H9 (cell line): ENCODE measurements at regions not wholly inside any gene's neighbourhood (a gene's known extent, or its start where the extent isn't known, plus 50 kb on each side); places are given as distances from the start of the nearest gene placed in this dataset.

Experiments used
- DNase-seq: peaks from one replicate; pipeline ENCODE4 v3.0.0-alpha.2; 2017
- H2AFZ ChIP-seq: one replicate; pipeline ENCODE4 v1.6.1; 2013; ENCODE audit warnings: mild to moderate bottlenecking, low read length, control low read depth, moderate library complexity
- H2AK5ac ChIP-seq: 2 replicates; pipeline ENCODE4 v1.6.1; 2013; ENCODE audit warnings: low read length, control low read depth, mixed read lengths; ENCODE audit not compliant: insufficient read length
- H2BK120ac ChIP-seq: one replicate; pipeline ENCODE4 v1.6.1; 2013; ENCODE audit warnings: low read depth, mild to moderate bottlenecking, low read length, control low read depth, inconsistent platforms; ENCODE audit not compliant: poor library complexity, severe bottlenecking
- H2BK12ac ChIP-seq: 2 replicates; pipeline ENCODE4 v1.6.1; 2013; ENCODE audit warnings: low read length, control low read depth, mixed read lengths, low read depth; ENCODE audit not compliant: insufficient read length
- H2BK15ac ChIP-seq: 2 replicates; pipeline ENCODE4 v1.6.1; 2013; ENCODE audit warnings: low read depth, low read length, control low read depth
- H2BK20ac ChIP-seq: one replicate; pipeline ENCODE4 v1.6.1; 2013; ENCODE audit warnings: low read depth, mild to moderate bottlenecking, low read length, control low read depth, inconsistent platforms; ENCODE audit not compliant: poor library complexity, severe bottlenecking
- H2BK5ac ChIP-seq: 2 replicates; pipeline ENCODE4 v1.6.1; 2013; ENCODE audit warnings: low read length, control low read depth, mixed read lengths; ENCODE audit not compliant: insufficient read length
- H3K14ac ChIP-seq: 2 replicates; pipeline ENCODE4 v1.6.1; 2013; ENCODE audit warnings: low read length, control low read depth; ENCODE audit not compliant: insufficient read depth
- H3K18ac ChIP-seq: 2 replicates; pipeline ENCODE4 v1.6.1; 2013; ENCODE audit warnings: low read depth, mild to moderate bottlenecking, mixed read lengths, low read length, control low read depth; ENCODE audit not compliant: insufficient read length
- H3K23ac ChIP-seq: 2 replicates; pipeline ENCODE4 v1.6.1; 2013; ENCODE audit warnings: low read length, control low read depth, mixed read lengths, low read depth; ENCODE audit not compliant: insufficient read length
- H3K23me2 ChIP-seq: 2 replicates; pipeline ENCODE4 v1.6.1; 2013; ENCODE audit warnings: low read depth, mild to moderate bottlenecking, mixed read lengths, low read length, control low read depth; ENCODE audit not compliant: insufficient read length, poor library complexity, severe bottlenecking
- H3K27ac ChIP-seq: 2 replicates; pipeline ENCODE4 v1.5.1; 2013; ENCODE audit warnings: low read length, control low read depth, mixed read lengths, low read depth; ENCODE audit not compliant: insufficient read length
- H3K27me3 ChIP-seq: 2 replicates; pipeline ENCODE4 v1.6.1; 2013; ENCODE audit warnings: low read length, control low read depth, inconsistent platforms; ENCODE audit not compliant: insufficient read depth
- H3K4ac ChIP-seq: 2 replicates; pipeline ENCODE4 v1.6.1; 2013; ENCODE audit warnings: low read depth, mild to moderate bottlenecking, control low read depth, inconsistent platforms, low read length, moderate library complexity
- H3K4me1 ChIP-seq: 2 replicates; pipeline ENCODE4 v1.6.1; 2013; ENCODE audit warnings: low read length, control low read depth, inconsistent platforms; ENCODE audit not compliant: insufficient read depth
- H3K4me2 ChIP-seq: 2 replicates; pipeline ENCODE4 v1.6.1; 2013; ENCODE audit warnings: low read length, control low read depth, mixed read lengths; ENCODE audit not compliant: insufficient read length, insufficient read depth
- H3K56ac ChIP-seq: 2 replicates; pipeline ENCODE4 v1.6.1; 2013; ENCODE audit warnings: low read depth, mild to moderate bottlenecking, mixed read lengths, low read length, control low read depth; ENCODE audit not compliant: insufficient read length
- H3K79me1 ChIP-seq: 2 replicates; pipeline ENCODE4 v1.6.1; 2013; ENCODE audit warnings: low read depth, mild to moderate bottlenecking, moderate library complexity, low read length, control low read depth, inconsistent platforms; ENCODE audit not compliant: insufficient read depth, poor library complexity, severe bottlenecking
- H3K79me2 ChIP-seq: 2 replicates; pipeline ENCODE4 v1.6.1; 2013; ENCODE audit warnings: low read length, control low read depth, inconsistent platforms; ENCODE audit not compliant: insufficient read depth
- H3K9ac ChIP-seq: 2 replicates; pipeline ENCODE4 v1.6.1; 2013; ENCODE audit warnings: low read length, control low read depth, mixed read lengths; ENCODE audit not compliant: insufficient read length; ENCODE audit errors: extremely low read depth
- H3K9me3 ChIP-seq: one replicate; pipeline ENCODE4 v1.6.1; 2013; ENCODE audit warnings: low read depth, low read length, inconsistent platforms; ENCODE audit not compliant: control insufficient read depth
- H3T11ph ChIP-seq: one replicate; pipeline ENCODE4 v1.6.1; 2013; ENCODE audit warnings: mild to moderate bottlenecking, low read length, control low read depth, inconsistent platforms
- H4K20me1 ChIP-seq: one replicate; pipeline ENCODE4 v1.6.1; 2013; ENCODE audit not compliant: control insufficient read depth, insufficient read length, insufficient read depth
- H4K5ac ChIP-seq: 2 replicates; pipeline ENCODE4 v1.6.1; 2013; ENCODE audit warnings: low read depth, mild to moderate bottlenecking, mixed read lengths, low read length, control low read depth; ENCODE audit not compliant: insufficient read length
- H4K8ac ChIP-seq: replicated peaks from 2 replicates; pipeline ENCODE4 v1.6.1; 2013; ENCODE audit warnings: low read length, control low read depth, mixed read lengths, low read depth; ENCODE audit not compliant: insufficient read length
- H4K91ac ChIP-seq: 2 replicates; pipeline ENCODE4 v1.6.1; 2013; ENCODE audit warnings: low read depth, mild to moderate bottlenecking, moderate library complexity, mixed read lengths, low read length, control low read depth; ENCODE audit not compliant: insufficient read length
- H3K27ac Mint-ChIP-seq, 3 experiments: 2 replicates in 2 of 3; 3 replicates in 1 of 3; pipeline ENCODE4 v1.8.0; 2020 to 2021; ENCODE audit warnings: mixed read lengths in 3 of 3, mild to moderate bottlenecking in 1 of 3, moderate library complexity in 1 of 3
- H3K27me3 Mint-ChIP-seq: 2 replicates; pipeline ENCODE4 v1.8.0; 2021; ENCODE audit warnings: low read depth, mild to moderate bottlenecking, moderate library complexity, mixed read lengths
- H3K36me3 Mint-ChIP-seq, 3 experiments: 2 replicates in 2 of 3; 3 replicates in 1 of 3; pipeline ENCODE4 v1.8.0; 2020 to 2021; ENCODE audit warnings: low read depth in 3 of 3, mixed read lengths in 3 of 3; ENCODE audit not compliant: insufficient read depth in 1 of 3
- H3K4me1 Mint-ChIP-seq, 2 experiments: 2 replicates each; pipeline ENCODE4 v1.8.0; 2020; ENCODE audit warnings: mixed read lengths in 2 of 2
- H3K4me3 Mint-ChIP-seq, 2 experiments: 2 replicates in 1 of 2; 3 replicates in 1 of 2; pipeline ENCODE4 v1.8.0; 2020 to 2021; ENCODE audit warnings: mild to moderate bottlenecking in 2 of 2, mixed read lengths in 2 of 2, moderate library complexity in 1 of 2
- H3K9me3 Mint-ChIP-seq, 2 experiments: 2 replicates in 1 of 2; 3 replicates in 1 of 2; pipeline ENCODE4 v1.8.0; 2020; ENCODE audit warnings: mild to moderate bottlenecking in 2 of 2, mixed read lengths in 2 of 2, moderate library complexity in 1 of 2
- WGBS: extraction: QIAGEN DNeasy Blood & Tissue Kit; methylation state at CpG from one replicate; pipeline ENCODE4 v1.1.7; 2013; ENCODE audit warnings: missing lambda C conversion rate, low lambda C conversion rate, mixed read lengths; ENCODE audit not compliant: insufficient read length; ENCODE audit errors: extremely low coverage; 5-methylcytosine and 5-hydroxymethylcytosine counted together
- TF ChIP-seq, protein P1 (sequence below): fragments of 200-600 bp; sonication (generic); conservative IDR thresholded peaks from 3 replicates; pipeline ENCODE4 v1.8.0; 2021; ENCODE audit warnings: antibody characterized with exemption, mild to moderate bottlenecking

DNA sequence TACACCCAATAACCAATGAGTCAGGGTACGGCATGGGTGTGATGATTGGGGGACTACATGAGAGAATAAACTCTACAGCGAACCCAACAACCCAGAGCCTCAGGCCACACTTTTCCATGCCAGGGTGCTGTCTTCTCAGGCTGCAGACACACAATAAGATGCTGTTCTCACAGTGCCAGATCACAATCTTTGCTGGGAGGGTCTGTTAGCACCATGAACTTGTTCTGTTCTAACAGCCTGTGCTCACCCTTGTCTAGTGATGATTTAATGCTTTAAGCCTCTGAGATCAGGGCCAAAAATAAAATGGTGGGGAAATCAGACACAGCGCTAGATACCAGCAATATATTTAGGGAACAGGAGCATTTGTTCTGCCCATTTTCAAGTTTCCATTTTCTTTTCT lies 621.9 kb upstream of the TBX3 start:
- H4K8ac ChIP-seq = no peak overlapping the region
- peaks cover 0 to 7% of the 10 kb centered on the region in 2 experiments; a peak in 3 of 4 replicates for H3K4me1 Mint-ChIP-seq
- no peak overlapping the region for H2BK5ac ChIP-seq
- H3K18ac ChIP-seq = no peak overlapping the region
- H3K4me2 ChIP-seq = no peak overlapping the region
- no peak overlapping the region for H2BK20ac ChIP-seq
- no peaks in the 10 kb centered on the region for H3K9me3 ChIP-seq
- no peak overlapping the region for H3K27ac ChIP-seq
- H3K4me1 ChIP-seq = no peaks in the 10 kb centered on the region
- no peaks in the 10 kb centered on the region for H3K23me2 ChIP-seq
- no peak overlapping the region for H3K23ac ChIP-seq
- no peak overlapping the region for H3K9ac ChIP-seq
- H2BK120ac ChIP-seq = no peak overlapping the region
- WGBS = no CpG with 5 or more reads among the region's 3 CpGs
- no peaks in the 10 kb centered on the region for H3K79me2 ChIP-seq
- no peak overlapping the region for H2AK5ac ChIP-seq
- TF ChIP-seq, protein P1, sequence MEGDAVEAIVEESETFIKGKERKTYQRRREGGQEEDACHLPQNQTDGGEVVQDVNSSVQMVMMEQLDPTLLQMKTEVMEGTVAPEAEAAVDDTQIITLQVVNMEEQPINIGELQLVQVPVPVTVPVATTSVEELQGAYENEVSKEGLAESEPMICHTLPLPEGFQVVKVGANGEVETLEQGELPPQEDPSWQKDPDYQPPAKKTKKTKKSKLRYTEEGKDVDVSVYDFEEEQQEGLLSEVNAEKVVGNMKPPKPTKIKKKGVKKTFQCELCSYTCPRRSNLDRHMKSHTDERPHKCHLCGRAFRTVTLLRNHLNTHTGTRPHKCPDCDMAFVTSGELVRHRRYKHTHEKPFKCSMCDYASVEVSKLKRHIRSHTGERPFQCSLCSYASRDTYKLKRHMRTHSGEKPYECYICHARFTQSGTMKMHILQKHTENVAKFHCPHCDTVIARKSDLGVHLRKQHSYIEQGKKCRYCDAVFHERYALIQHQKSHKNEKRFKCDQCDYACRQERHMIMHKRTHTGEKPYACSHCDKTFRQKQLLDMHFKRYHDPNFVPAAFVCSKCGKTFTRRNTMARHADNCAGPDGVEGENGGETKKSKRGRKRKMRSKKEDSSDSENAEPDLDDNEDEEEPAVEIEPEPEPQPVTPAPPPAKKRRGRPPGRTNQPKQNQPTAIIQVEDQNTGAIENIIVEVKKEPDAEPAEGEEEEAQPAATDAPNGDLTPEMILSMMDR = no peak
- H2BK12ac ChIP-seq = no peak overlapping the region
- no peaks in the 10 kb centered on the region for H3K36me3 Mint-ChIP-seq
- no peaks in the 10 kb centered on the region; a peak in 1 of 5 replicates for H3K9me3 Mint-ChIP-seq
- H3K14ac ChIP-seq = no peak overlapping the region
- H3K27me3 Mint-ChIP-seq = peaks cover 4% of the 10 kb centered on the region
- H3K27ac Mint-ChIP-seq = no peak overlapping the region
- no peak overlapping the region for H3T11ph ChIP-seq
- no peaks in the 10 kb centered on the region for H3K79me1 ChIP-seq
- no peak overlapping the region for H3K4ac ChIP-seq
- no peak for DNase-seq
- no peak overlapping the region for H3K56ac ChIP-seq
- H2BK15ac ChIP-seq = no peak overlapping the region
- no peak overlapping the region for H4K5ac ChIP-seq
- no peak overlapping the region for H4K91ac ChIP-seq
- no peaks in the 10 kb centered on the region for H3K27me3 ChIP-seq
- no peak overlapping the region for H2AFZ ChIP-seq
- no peaks in the 10 kb centered on the region for H4K20me1 ChIP-seq
- H3K4me3 Mint-ChIP-seq = no peak overlapping the region
